Endothelial cell of umbilical vein (primary cell): ENCODE measurements at regions not wholly inside any gene's neighbourhood (a gene's known extent, or its start where the extent isn't known, plus 50 kb on each side); places are given as distances from the start of the nearest gene placed in this dataset.
"Not testable (repeated sequence)": the region's sequence is repeated elsewhere in the genome, so short reads cannot be mapped to it uniquely, and the experiment has no call there.

ENCODE experiments used
- CTCF ChIP-seq, 2 donors: IDR thresholded peaks; 1 replicate in 1 of 2; 2 replicates in 1 of 2; pipeline ENCODE4 v1.5.1; 2011; ENCODE audit warnings: low read length in 2 of 2, mild to moderate bottlenecking in 2 of 2, moderate library complexity in 2 of 2, control low read depth in 1 of 2, inconsistent platforms in 1 of 2, low read depth in 1 of 2; ENCODE audit not compliant: insufficient read depth in 1 of 2; ENCODE audit errors: extremely low read depth in 1 of 2
- JUN ChIP-seq: IDR thresholded peaks from 2 replicates; pipeline ENCODE4 v1.6.1; 2011; ENCODE audit warnings: borderline replicate concordance, low read depth; ENCODE audit not compliant: insufficient read length, insufficient read depth
- MAX ChIP-seq: IDR thresholded peaks from 2 replicates; pipeline ENCODE4 v1.6.1; 2011; ENCODE audit not compliant: insufficient read depth, insufficient read length
- POLR2A ChIP-seq: IDR thresholded peaks from 2 replicates; pipeline ENCODE4 v1.6.1; 2012; ENCODE audit warnings: low read depth, mild to moderate bottlenecking, control low read depth, low read length

GRCh38 chr21:6158171-6158570 lies 4363.2 kb upstream of the TPTE start:
- TF ChIP-seq CTCF (IDR thresholded peaks at IDR 0.05; ENCODE audit: extremely low read depth in 1 of 2, insufficient read depth in 1 of 2, low read depth in 1 of 2, low read length in 2 of 2); MAX; JUN; POLR2A: not testable (repeated sequence)
